ENCODE measurements at regions not wholly inside any gene's neighbourhood (a gene's known extent, or its start where the extent isn't known, plus 50 kb on each side); places are given as distances from the start of the nearest gene placed in this dataset.

DNA sequence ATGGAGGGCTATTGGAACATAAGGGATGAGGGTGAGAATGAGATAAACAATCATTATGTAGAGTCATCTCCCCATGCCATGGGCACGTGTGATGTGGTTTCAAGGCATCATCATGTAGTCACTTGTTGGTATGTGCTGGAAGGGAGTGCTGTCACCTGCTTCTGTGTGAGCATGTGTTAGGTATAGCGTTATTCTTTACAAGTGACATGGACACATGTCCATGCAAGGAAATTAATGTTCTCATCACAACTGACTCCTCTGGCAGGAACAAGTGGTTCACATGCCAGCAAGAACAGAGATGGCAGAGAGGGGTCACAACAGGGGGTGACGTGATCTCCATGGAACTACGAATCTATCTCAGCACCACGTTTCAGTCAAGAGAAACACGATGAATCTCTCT, 815.8 kb downstream of the BCL11B start:
- DNase-seq (ENCODE audit: low read depth) = no peak

DNA sequence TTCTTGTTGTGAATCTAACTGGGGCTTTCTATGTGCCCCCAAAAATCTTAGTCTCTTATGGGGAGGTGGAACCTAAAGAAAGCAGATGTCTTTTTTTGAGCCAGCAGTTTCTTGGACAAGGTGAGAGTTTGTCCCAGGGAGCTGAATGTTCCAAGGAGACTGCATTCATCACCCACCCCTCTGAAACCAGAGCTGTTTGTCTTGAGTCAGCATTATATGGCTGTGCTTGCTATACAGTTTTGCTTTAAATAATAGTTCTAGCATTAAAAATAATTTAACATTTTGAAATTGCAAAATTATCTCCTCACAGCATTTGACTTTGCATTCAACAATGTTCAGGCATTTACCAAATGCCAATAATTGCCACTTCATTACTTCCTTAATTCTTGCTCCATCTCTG, 813.3 kb downstream of the BCL11B start:
- no peak for DNase-seq (ENCODE audit: low read depth)

DNA sequence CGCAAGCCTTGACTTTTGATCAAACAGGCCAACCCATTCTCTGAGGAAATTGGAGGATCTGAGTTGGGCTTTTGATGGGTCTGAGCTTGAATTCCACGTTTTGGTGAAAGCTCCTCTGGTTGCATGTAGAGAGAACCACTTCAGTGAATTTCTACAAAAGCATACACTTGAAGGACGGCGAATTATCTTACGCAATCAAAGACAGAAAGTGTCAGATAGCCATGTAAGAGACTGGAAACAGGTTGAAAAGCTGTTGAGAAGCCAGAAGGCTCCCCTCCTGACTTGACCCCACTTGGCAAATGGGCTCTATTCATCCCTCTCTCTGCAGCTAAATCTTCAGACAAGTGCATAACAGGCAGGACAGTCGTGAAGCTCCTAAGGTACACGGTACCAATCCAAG, 809.1 kb downstream of the BCL11B start:
- DNase-seq (ENCODE audit: low read depth) = no peak

DNA sequence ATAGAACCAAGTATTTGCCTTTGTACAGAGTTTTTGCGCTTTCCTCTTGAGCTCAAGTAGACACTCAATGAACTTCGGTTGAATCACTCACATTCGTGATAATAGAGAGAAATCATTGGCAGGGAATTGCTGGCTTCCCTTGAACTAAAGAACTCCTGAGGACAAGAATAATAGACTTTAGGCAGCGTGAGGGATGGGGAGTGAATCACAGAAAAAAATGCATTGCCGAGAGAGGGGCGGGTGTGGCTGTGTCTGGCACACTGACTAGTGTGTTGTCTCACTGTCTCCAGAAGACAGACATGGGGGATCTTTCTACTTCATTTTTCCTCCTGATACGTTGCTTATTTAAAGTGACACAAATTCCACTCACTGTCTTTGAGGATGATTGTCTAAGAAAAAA, 805.2 kb downstream of the BCL11B start:
- no peak for DNase-seq (ENCODE audit: low read depth)

DNA sequence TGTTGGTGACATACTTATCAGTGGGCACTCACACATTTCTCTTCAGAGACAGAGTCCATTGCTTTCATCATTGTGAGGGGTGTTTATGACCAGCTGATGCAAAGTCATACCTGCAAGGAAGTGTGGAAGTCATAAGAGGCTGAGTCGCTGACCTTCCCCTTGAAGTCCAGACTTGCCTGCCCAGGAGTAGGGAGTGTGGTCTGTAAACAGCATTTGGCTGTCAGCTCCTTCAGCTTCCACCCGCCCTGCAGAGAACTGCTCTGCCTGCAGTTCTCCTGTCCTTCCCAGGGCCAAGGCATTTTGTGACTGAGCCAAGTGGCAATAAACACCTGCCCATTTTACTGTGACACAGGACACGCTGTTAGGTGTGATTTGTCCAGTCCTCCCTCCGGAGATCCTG, 801.3 kb downstream of the BCL11B start:
- no peak for DNase-seq (ENCODE audit: low read depth)

DNA sequence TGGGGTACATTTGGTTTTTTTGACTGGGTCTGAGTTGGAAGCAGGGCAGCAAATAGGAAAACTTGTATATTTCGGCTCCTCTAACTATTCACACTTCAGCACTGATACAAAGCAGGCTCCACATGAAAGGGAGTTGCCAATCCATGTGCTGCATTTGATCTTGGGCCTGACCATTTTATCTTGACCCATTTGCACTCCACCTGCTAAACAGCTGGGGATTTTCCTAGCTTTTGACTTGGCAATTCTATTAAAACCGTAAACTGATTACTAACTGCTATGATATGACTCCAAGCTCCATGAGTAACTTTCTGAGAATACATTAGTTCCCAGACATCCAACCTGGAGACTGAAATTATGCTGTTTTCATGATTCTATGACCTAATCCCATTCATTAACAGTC, 797.1 kb downstream of the BCL11B start:
- DNase-seq (ENCODE audit: low read depth) = no peak

DNA sequence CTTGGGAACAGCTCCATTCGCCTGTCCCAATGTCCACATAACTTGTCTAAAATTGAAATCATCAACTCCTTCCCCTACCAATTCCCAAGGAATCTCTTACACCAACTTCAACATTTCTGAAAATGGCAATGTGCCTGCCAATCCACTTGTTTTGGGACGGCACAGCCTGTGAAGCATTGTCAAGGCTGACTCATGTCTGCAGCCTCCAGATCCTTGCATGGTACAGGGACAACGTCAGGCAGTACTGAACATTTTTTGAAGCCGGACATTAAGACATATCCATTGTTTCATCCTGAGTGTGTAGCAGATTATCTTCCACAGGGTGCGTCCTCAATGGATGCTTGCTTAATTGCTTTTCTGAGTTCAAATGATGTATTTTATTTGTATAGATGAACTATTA, 794.1 kb downstream of the BCL11B start:
- no peak for DNase-seq (ENCODE audit: low read depth)

DNA sequence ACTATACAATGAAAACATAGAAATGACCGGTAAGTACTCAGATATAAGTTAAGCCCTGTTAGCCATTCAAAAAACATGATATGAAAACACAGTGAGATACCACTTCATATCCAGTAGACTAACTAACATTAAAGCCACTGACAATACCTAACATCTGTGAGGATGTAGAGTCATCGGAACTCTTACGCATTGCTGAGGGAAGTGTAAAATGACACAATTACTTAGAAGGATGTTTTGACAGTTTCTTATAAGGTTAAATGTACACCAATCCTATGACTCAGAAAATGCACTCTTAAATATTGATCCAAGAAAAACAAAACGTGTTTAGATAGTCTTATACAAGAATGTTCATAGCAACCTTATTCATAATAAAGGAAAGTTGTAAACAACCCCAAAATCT, 782.9 kb downstream of the BCL11B start:
- no peak for DNase-seq (ENCODE audit: low read depth)

DNA sequence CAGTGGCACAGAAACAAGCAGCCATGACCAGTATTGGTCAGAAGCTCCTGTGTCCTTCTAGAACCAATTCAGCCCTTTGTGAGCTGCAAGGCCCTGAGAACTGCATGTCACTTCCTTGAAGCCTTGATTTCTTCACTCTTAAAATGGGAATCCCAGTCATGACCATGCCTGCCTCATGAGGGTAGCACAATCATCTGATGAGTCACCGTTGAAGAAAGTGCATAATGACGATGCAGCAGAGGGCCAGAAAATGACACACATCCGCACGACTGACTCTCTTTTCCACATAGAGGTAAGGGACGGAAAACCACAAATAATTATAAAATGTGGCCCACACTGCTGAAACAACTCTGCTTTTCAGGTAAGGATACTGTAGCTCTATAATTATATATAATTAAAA, 777.4 kb downstream of the BCL11B start:
- peak; percentile 1 for DNase-seq (ENCODE audit: low read depth)

DNA sequence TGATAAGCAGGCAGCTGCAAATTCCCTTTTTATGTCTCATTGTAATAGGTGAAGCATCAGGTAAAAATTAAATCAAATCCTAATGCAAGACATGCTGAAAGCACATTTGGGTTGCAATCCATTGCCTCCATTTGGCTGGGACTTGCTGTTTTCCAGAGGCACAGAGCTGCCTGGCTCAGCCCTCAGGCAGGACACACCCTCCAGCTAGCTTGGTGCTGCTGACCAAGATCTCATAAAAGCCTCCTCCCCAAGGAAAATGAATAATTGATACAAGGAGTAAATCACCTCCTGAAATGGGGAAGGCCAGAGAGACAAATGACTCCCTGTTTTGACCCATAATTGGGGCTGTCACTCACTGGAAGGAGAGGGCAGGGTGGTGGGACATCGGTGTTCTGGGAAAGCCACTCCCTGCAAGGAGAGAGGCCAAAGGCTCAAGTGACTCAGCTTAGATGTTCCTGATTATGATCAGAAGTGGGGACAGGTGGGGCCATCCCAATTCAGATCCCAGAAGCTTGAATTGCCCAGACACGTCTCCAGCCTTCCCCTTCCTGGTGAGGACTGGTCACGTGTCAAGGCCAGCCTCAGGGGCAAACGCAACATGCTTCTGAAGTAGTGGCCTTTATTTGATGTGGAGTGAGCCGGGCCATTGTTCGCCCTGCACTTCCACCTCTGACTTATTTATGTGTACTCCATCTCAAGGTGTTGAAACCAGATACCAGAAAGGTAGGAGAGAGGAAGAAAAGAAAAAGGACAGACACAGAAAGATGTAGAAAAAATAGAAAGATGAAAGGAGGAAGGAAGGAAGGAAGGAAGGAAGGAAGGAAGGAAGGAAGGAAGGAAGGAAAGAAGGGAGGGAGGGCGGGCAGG, 773.7 kb downstream of the BCL11B start:
- DNase-seq (ENCODE audit: low read depth) = no peak

DNA sequence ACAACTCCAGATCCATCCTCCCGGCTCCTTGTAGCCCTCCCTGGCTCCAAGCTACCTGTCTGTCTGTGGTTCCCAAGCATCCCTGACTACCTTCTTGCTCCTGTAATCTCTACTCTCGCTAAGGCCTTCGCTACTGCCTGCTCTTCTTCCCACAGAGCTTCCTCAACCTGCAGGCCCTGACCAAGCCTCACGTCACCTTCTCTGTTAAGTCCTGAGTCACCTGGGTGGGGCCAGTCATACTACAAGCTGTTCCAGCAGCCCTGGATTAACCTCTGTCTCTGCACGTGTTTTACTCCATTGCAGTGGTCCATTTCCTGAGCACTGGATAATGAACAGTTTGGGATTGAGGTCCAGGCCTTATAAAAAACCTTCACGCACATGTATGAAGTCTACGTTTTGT, 770.7 kb downstream of the BCL11B start:
- no peak for DNase-seq (ENCODE audit: low read depth)

DNA sequence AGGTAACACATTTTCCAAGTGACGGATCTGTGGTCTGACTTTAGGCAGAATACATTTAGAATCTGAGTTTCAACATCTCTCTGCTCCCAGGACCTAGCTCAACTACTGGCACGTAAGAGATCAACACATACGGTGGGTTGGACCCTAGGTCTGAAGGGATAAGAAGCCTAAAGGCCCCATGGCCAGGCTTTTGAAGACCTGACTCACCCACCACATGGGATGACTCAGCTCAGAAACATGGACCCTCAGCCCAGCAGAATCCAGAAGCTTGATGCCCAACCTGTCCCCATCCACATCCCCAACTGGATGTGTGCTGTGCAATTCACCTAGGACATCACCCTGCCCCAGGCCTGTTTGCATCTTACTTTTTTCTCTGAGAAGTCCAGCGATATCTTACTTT, 770.2 kb downstream of the BCL11B start:
- DNase-seq (ENCODE audit: low read depth) = no peak

DNA sequence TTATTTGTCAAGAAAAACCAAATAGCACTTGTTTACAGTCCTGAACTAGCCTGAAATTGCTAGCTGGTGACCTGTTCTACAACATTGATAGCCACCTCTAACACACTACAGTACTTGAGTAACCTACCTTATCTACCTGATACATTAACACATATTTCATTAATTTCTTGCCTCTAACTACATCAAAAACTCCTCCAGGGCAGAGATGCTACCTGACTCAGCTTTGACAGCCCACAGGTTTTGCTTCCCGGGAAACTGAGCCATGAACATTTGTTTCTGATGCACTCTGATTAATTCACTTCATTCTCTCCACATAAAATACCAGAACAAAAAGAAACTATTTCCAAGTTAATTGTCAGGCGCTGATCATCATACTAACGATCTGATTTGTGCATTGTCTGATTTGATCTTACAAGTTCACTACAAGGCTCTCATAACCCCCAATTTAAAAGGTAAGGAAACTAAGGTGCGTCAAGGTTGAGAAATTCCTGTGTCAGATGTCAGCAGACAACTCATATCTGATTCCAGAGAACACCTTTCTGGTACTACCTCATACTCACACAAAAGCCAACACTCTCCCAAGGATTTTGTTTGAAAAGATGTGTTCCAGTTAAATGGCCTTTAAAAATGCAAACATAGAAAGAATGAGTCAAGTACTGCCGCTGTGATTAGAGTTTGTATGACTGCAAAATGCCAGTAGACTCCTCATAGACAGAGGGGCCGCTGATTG, 768.7 kb downstream of the BCL11B start:
- DNase-seq (ENCODE audit: low read depth) = no peak

DNA sequence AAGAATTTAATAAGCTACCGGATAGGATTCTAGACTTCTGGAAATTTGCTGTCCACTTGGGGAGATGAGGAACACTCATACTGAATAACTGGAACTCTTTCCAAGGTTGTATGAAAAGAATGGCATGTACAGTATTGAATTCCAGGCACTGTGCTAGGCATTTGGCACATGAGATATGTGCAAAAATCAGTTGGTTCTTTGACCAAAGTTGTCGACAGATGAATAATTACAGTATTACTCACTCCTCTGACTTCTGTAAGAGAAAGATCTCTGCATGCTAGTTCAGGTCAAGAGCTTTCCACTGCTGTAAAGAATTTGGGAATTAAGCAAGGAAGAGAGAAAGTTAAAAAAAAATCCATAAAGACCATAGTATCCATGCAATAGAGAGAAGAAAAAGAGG, 764.7 kb downstream of the BCL11B start:
- DNase-seq (ENCODE audit: low read depth) = no peak

DNA sequence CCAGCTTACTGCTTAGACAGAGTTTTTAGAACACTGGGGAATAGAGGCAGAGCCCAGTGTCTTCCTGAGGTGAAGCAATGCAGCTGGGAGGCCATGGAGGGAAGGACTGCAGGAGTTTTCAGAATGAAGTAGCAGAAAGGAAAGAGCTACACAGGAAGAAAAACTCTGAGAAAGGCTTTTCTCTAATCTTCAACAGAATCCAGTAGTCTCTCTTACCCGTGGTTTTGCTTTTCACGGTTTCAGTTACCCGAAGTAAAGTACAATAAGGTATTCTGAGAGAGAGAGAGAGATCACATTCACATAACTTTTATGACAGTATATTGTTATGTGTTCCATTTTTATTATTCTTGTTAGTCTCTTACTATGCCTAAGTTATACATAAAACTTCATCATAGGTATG, 761.6 kb downstream of the BCL11B start:
- no peak for DNase-seq (ENCODE audit: low read depth)

DNA sequence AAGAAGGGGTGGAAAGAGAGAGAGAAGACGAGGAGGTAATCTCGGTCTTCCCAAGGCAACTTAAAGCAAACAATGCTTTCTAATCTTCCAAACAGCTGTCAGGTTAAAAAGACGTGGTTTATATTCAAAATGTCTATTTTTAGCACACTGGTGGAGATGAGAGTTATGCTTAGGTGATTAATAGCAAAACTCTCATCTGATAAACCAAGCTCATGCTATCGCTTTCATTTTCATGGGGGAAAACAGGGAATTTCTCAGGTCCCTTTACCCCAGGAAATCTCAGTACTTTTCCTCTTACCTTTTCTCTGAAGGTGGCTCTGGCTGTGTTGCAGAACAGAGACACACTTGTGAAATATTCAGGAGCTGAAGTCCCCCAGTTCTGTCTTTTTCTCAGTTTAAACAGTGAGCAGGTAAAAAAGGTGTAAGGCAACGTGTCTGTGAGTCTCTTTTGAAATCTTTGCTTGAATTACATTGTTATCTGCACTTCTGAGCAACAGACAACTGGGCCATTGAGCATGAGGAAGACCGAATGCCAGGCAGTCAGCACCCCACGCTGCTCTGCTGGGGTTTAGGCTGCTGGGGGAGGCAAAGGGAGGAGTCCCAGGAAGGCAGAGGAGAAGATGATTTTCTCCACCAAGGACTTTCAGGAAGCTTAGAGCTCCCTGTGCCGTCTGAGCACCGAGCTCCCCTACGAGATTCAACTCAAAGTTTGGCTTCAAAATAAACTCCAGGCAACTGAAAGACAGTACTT, 759.3 kb downstream of the BCL11B start:
- no peak for DNase-seq (ENCODE audit: low read depth)

DNA sequence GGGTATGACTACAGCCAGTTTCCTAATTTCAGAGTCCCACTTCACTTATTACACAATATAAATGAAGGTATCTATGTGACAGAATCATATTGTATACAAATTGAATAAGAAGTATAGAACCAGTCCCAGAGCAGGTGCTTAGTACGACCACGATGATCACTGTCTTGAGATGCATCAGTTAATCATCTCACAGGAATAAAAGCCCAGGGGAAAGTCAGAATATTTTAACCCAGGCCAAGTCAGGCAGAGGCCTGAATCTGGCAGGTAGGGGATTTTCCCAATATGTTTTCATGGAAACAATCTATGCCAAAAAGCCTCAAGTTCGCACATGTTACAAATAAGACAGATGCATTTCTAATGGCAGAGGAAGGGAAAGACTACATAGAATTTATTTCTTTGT, 758.4 kb downstream of the BCL11B start:
- DNase-seq (ENCODE audit: low read depth) = no peak

DNA sequence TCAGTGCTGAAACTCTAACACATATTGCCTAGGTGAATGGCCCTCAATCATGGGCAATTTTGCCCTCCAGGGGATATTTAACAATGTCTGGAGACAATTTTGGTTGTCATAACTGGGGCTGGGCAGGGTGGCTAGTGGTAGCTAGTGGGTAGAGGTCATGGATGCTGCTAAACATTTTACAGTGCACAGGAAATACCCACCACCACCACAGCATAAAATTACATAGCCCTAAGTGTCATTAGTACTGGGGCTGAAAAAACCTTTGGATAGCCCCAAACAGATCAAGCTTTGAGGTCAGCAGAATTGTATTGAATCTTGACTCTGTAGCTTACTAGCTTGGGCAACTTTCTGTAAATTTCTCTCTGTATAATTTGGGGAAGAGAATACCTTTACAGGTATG, 758.0 kb downstream of the BCL11B start:
- DNase-seq (ENCODE audit: low read depth) = no peak

DNA sequence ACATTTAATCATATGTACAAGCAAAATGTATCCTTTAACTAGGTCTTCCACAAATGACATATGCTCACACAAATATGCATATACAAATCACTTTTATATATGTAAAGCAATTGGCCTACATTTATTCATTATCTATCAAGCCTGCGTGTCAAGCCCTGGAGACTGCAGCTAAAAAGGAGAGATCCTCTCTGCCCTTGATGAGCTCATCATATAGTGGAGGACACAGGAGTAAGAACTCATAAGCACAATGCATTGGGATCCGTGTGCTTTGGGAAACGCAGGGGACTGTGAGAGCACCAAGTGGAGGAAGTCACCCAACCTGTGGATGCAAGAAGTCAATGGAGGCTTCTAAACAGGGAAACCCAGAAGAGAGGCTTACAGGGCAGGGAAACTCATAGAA, 735.7 kb downstream of the BCL11B start:
- no peak for DNase-seq (ENCODE audit: low read depth)

DNA sequence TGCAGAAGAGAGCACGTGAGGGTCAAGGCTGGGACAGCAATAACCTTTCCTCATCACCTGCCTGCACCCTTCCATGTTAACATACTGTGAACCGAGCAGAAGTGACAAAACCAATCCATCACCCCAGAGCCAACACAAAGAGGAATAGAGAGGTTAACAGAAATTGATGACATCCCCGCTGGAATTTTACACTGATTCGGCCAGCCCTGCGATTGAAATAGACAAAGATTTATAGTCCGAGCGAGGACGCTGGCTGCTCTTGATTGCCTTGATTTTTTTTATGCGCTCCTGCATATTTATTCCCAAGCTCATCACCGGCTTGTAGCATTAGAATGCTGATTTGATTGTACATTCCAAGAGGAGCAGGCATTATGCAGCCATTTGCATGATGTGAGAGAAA, 729.7 kb downstream of the BCL11B start:
- no peak for DNase-seq (ENCODE audit: low read depth)

DNA sequence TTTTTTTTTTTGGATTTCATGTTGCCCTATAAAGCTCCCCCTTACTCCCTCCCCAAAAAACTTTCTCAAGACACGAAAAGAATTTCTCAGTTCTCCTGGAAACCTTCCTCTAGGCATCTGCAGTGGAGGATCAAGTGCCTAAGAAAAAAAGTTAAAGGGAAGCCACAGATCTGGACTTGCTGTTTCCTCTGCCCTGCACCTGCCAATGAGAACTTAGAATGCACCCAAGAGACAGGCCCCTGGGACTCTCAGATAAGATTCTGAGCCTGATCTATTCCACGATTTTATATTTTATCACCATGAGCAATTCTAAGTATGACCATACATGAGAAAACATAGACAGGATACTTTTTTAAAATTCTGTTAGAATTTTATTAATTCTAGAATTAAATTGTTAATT, 728.9 kb downstream of the BCL11B start:
- no peak for DNase-seq (ENCODE audit: low read depth)

DNA sequence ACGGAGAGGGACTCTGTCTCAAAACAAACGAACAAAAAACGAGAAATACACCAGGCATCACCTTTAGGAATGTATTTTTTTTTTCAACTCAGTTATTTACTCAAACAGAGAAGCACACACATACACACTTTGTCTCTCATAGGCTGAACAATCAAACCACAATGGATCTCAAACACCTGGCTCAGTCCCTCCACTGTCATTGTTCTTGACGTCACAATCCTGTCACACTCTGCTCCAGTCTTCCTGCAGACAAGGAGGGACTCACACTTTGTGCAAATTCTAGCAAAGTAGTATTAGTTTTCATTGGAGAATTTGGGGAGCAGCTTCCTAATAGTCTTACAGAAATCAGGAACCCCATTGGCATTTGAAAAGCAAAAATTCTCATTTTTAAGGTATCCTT, 727.8 kb downstream of the BCL11B start:
- DNase-seq (ENCODE audit: low read depth) = no peak

DNA sequence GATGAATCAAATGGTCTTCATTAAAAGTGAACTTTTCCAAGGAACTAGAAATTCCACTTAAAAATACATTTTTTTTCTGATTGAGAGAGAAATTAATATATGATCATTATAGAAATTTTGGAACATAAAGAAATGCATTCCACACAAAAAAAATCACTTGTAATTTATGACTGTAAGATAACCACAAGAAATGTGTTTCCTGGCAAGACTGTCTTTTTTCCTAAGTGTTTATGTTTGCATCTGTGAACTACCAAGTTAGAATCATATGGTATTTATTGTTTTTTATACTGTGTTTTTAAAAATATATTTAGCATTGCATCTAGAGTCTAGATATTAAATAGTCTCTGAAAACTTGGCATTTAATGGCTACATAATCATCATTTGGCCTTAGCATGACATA, 726.8 kb downstream of the BCL11B start:
- no peak for DNase-seq (ENCODE audit: low read depth)
